HCT116 (cell line): ENCODE measurements at regions not wholly inside any gene's neighbourhood (a gene's known extent, or its start where the extent isn't known, plus 50 kb on each side); places are given as distances from the start of the nearest gene placed in this dataset.

Experiments
- CEBPB ChIP-seq: IDR thresholded peaks from 2 replicates; pipeline ENCODE4 v1.6.1; 2012; ENCODE audit warnings: low read depth
- EZH2 ChIP-seq: fragments of 200-600 bp; sonication (generic); IDR thresholded peaks from 2 replicates; pipeline ENCODE4 v1.6.1; 2017; ENCODE audit warnings: antibody characterized with exemption, mixed run types
- EZH2phosphoT487 ChIP-seq: fragments of 200-600 bp; IDR thresholded peaks from 2 replicates; pipeline ENCODE4 v1.6.1; 2018; ENCODE audit warnings: antibody characterized with exemption, borderline replicate concordance
- JUND ChIP-seq: IDR thresholded peaks from 2 replicates; pipeline ENCODE4 v1.6.1; 2012
- POLR2A ChIP-seq: IDR thresholded peaks from 2 replicates; pipeline ENCODE4 v1.7.0; 2011; ENCODE audit warnings: borderline replicate concordance; ENCODE audit not compliant: insufficient read depth, insufficient read length; ENCODE audit errors: extremely low read depth
- POLR2AphosphoS5 ChIP-seq: IDR thresholded peaks from 2 replicates; pipeline ENCODE4 v1.6.1; 2011; ENCODE audit warnings: mild to moderate bottlenecking, low read depth, low read length, moderate library complexity
- RAD21 ChIP-seq: IDR thresholded peaks from 2 replicates; pipeline ENCODE4 v1.6.1; 2012; ENCODE audit warnings: low read depth, mild to moderate bottlenecking
- SIN3A ChIP-seq: IDR thresholded peaks from 2 replicates; pipeline ENCODE4 v1.6.1; 2012; ENCODE audit warnings: low read depth
- YY1 ChIP-seq: IDR thresholded peaks from 2 replicates; pipeline ENCODE4 v1.6.1; 2011; ENCODE audit warnings: low read length, low read depth, moderate library complexity, mild to moderate bottlenecking; ENCODE audit not compliant: insufficient replicate concordance; ENCODE audit errors: extremely low read depth
- ZNF274 ChIP-seq: fragments of 200-500 bp; sonication (Bioruptor generic); IDR thresholded peaks from 2 replicates; pipeline ENCODE4 v1.6.1; 2014; ENCODE audit warnings: mild to moderate bottlenecking, low read depth, low read length, inconsistent platforms
- TF ChIP-seq, protein P1 (sequence below), 3 experiments: fragments of 200-600 bp in 1 of 3; sonication (generic) in 1 of 3; IDR thresholded peaks in 2 of 3; conservative IDR thresholded peaks in 1 of 3; 2 replicates each; pipeline ENCODE4 v1.5.1; 2012 to 2017; ENCODE audit warnings: low read depth in 2 of 3, low read length in 2 of 3, antibody characterized with exemption in 1 of 3, borderline replicate concordance in 1 of 3, control low read depth in 1 of 3, mild to moderate bottlenecking in 1 of 3, mixed read lengths in 1 of 3, mixed run types in 1 of 3, moderate library complexity in 1 of 3; ENCODE audit not compliant: insufficient read depth in 1 of 3
- TF ChIP-seq, protein P2 (sequence below): IDR thresholded peaks from 2 replicates; pipeline ENCODE4 v1.6.1; 2012
- TF ChIP-seq, protein P3 (sequence below): IDR thresholded peaks from 2 replicates; pipeline ENCODE4 v1.6.1; 2012; ENCODE audit warnings: low read depth
- TF ChIP-seq, protein P4 (sequence below): IDR thresholded peaks from 2 replicates; pipeline ENCODE4 v1.6.1; 2011; ENCODE audit warnings: mild to moderate bottlenecking, low read length, moderate library complexity; ENCODE audit not compliant: insufficient replicate concordance; ENCODE audit errors: extremely low read depth

DNA sequence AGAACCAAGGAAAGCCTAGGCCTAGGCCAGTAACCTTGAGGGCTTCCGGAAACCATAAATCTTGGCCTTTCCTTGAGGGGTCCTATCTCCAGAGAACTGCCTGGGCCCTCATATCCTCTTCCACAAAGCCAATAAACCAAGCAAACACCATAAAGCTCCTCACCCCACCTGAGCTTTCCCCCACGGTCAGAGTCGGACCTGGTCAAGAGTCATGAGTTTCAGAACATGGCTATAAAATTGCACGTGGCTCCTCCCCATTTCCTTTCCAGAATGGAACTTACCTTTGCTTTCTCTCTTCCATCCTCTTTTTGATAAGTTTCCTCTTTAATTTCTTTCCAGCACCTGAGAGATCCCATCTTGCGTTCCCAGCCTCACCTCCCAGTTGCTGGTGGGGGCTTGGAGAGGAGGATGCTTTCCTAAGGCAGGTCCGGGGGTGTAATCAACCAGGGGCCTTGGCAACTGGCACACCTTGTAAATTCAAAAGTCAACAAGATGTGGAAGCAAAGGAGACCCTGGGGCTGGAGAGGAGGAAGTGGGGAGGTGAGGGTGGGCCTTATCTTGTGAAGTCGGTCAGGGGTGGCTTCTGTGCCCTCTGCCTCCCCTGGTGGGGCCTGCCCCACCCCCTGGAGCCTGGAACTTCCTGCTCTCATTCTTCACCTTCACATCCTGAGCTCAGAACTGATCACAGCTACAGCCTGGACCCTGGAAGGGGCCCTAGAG is 259.9 kb downstream of the FOXD2 start:
- TF ChIP-seq, protein P1, sequence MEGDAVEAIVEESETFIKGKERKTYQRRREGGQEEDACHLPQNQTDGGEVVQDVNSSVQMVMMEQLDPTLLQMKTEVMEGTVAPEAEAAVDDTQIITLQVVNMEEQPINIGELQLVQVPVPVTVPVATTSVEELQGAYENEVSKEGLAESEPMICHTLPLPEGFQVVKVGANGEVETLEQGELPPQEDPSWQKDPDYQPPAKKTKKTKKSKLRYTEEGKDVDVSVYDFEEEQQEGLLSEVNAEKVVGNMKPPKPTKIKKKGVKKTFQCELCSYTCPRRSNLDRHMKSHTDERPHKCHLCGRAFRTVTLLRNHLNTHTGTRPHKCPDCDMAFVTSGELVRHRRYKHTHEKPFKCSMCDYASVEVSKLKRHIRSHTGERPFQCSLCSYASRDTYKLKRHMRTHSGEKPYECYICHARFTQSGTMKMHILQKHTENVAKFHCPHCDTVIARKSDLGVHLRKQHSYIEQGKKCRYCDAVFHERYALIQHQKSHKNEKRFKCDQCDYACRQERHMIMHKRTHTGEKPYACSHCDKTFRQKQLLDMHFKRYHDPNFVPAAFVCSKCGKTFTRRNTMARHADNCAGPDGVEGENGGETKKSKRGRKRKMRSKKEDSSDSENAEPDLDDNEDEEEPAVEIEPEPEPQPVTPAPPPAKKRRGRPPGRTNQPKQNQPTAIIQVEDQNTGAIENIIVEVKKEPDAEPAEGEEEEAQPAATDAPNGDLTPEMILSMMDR (IDR thresholded peaks at IDR 0.05 in 2 of 3, conservative IDR thresholded peaks at IDR 0.05 in 1 of 3; ENCODE audit: borderline replicate concordance in 1 of 3, insufficient read depth in 1 of 3, low read depth in 2 of 3, low read length in 2 of 3), result no peak
- no peak for TF ChIP-seq RAD21
- TF ChIP-seq EZH2phosphoT487, result no peak
- TF ChIP-seq, protein P2, sequence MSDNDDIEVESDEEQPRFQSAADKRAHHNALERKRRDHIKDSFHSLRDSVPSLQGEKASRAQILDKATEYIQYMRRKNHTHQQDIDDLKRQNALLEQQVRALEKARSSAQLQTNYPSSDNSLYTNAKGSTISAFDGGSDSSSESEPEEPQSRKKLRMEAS, result no peak
- no peak for TF ChIP-seq SIN3A
- no peak for TF ChIP-seq POLR2A
- no peak for TF ChIP-seq EZH2
- TF ChIP-seq, protein P3, sequence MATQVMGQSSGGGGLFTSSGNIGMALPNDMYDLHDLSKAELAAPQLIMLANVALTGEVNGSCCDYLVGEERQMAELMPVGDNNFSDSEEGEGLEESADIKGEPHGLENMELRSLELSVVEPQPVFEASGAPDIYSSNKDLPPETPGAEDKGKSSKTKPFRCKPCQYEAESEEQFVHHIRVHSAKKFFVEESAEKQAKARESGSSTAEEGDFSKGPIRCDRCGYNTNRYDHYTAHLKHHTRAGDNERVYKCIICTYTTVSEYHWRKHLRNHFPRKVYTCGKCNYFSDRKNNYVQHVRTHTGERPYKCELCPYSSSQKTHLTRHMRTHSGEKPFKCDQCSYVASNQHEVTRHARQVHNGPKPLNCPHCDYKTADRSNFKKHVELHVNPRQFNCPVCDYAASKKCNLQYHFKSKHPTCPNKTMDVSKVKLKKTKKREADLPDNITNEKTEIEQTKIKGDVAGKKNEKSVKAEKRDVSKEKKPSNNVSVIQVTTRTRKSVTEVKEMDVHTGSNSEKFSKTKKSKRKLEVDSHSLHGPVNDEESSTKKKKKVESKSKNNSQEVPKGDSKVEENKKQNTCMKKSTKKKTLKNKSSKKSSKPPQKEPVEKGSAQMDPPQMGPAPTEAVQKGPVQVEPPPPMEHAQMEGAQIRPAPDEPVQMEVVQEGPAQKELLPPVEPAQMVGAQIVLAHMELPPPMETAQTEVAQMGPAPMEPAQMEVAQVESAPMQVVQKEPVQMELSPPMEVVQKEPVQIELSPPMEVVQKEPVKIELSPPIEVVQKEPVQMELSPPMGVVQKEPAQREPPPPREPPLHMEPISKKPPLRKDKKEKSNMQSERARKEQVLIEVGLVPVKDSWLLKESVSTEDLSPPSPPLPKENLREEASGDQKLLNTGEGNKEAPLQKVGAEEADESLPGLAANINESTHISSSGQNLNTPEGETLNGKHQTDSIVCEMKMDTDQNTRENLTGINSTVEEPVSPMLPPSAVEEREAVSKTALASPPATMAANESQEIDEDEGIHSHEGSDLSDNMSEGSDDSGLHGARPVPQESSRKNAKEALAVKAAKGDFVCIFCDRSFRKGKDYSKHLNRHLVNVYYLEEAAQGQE, result no peak
- TF ChIP-seq, protein P4, sequence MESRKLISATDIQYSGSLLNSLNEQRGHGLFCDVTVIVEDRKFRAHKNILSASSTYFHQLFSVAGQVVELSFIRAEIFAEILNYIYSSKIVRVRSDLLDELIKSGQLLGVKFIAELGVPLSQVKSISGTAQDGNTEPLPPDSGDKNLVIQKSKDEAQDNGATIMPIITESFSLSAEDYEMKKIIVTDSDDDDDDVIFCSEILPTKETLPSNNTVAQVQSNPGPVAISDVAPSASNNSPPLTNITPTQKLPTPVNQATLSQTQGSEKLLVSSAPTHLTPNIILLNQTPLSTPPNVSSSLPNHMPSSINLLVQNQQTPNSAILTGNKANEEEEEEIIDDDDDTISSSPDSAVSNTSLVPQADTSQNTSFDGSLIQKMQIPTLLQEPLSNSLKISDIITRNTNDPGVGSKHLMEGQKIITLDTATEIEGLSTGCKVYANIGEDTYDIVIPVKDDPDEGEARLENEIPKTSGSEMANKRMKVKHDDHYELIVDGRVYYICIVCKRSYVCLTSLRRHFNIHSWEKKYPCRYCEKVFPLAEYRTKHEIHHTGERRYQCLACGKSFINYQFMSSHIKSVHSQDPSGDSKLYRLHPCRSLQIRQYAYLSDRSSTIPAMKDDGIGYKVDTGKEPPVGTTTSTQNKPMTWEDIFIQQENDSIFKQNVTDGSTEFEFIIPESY, result no peak
- no peak for TF ChIP-seq POLR2AphosphoS5
- TF ChIP-seq CEBPB, result no peak
- TF ChIP-seq YY1, result no peak
- TF ChIP-seq JUND, result no peak
- TF ChIP-seq ZNF274, result no peak
